Heart left ventricle (tissue), 16 donors: ENCODE measurements at regions not wholly inside any gene's neighbourhood (a gene's known extent, or its start where the extent isn't known, plus 50 kb on each side); places are given as distances from the start of the nearest gene placed in this dataset.
A peak's percentile ranks its signal among the peaks of the same experiment; 100 is the strongest.

Experiments used
- ATAC-seq, 4 donors: fragments of 200-7000 bp; cut with Tn5 transposase; one replicate each; pipeline ENCODE4 v1.9.1; 2020 to 2022; ENCODE audit warnings: moderate library complexity in 4 of 4, mild to moderate bottlenecking in 3 of 4, moderate number of reproducible peaks in 1 of 4
- DNase-seq, 5 donors: peaks; one replicate each; pipeline ENCODE4 v3.0.0-alpha.2; 2020
- H3K27ac ChIP-seq, 12 donors: fragments of 200-600 bp; sonication (generic) in 4 of 12; one replicate each; pipeline versions ENCODE4 v1.5.0 to v1.8.0; 2016 to 2022; ENCODE audit warnings: mild to moderate bottlenecking in 2 of 12
- H3K27me3 ChIP-seq, 9 donors: fragments of 200-600 bp; sonication (generic) in 2 of 9; one replicate each; pipeline versions ENCODE4 v1.5.1 to v1.8.0; 2016 to 2022; ENCODE audit warnings: mild to moderate bottlenecking in 3 of 9
- H3K36me3 ChIP-seq, 9 donors: fragments of 200-600 bp; sonication (generic) in 2 of 9; one replicate each; pipeline versions ENCODE4 v1.5.0 to v1.8.0; 2018 to 2022; ENCODE audit warnings: mild to moderate bottlenecking in 2 of 9
- H3K4me1 ChIP-seq, 12 donors: fragments of 200-600 bp; sonication (generic) in 4 of 12; one replicate each; pipeline versions ENCODE4 v1.5.0 to v1.8.0; 2016 to 2022; ENCODE audit warnings: mild to moderate bottlenecking in 3 of 12
- H3K4me3 ChIP-seq, 12 donors: fragments of 200-600 bp; sonication (generic) in 4 of 12; one replicate each; pipeline versions ENCODE4 v1.5.0 to v1.8.0; 2017 to 2022; ENCODE audit warnings: mild to moderate bottlenecking in 9 of 12, moderate library complexity in 4 of 12
- H3K9me3 ChIP-seq, 12 donors: fragments of 200-600 bp; sonication (generic) in 4 of 12; one replicate each; pipeline versions ENCODE4 v1.5.0 to v1.8.0; 2016 to 2022; ENCODE audit warnings: mild to moderate bottlenecking in 1 of 12
- CTCF ChIP-seq, 12 donors: fragments of 200-600 bp; sonication (generic) in 4 of 12; IDR thresholded peaks; one replicate each; pipeline versions ENCODE4 v1.5.0 to v1.8.0; 2018 to 2022; ENCODE audit warnings: antibody characterized with exemption in 12 of 12, mild to moderate bottlenecking in 5 of 12
- POLR2A ChIP-seq, 2 donors: fragments of 450-650 bp; IDR thresholded peaks; one replicate each; pipeline ENCODE4 v1.6.1; 2017; ENCODE audit warnings: antibody characterized with exemption in 2 of 2, mild to moderate bottlenecking in 2 of 2, moderate library complexity in 2 of 2
- WGBS, 4 donors: extraction: QIAGEN DNeasy Blood & Tissue Kit in 2 of 4; methylation state at CpG; one replicate each; pipeline versions ENCODE4 v1.1.5 to v1.1.7; 2013 to 2018; 5-methylcytosine and 5-hydroxymethylcytosine counted together
- intact Hi-C, 10 donors: fragments of 100-400 bp; cut with DNase I; formaldehyde crosslinking; loops; one replicate each; pipeline versions ENCODE4 v1.11.1 to v1.14.2; 2022
- donor health status: ischemic (EF 13 %, LVEDD 7.1; RV severe dilation, severe dysfunction).
- donor health status: healthy with polysubstance abuse.
- donor health status: DM: no; HTN: yes; CAD: no.
- donor health status: DM: no; HTN: no; CAD: no.
- donor health status: ischemic (EF 25% LVEDD 6.9; RV normal size, moderate dysfunction).
- donor health status: ischemic (EF 25% LVEDD 5.7; RV mildly dilated, moderate dysfunction).
- donor health status: healthy.
- donor health status: DM: yes; HTN: yes; CAD: no.
- donor health status: ischemic (EF 35%, LVEDD 5.7; RV mildly dilated, moderate dysfunction).
- donor health status: nonischemic (EF 11% LVEDD 7.7; RV severe dilation, severe dysfunction).
- donor health status: DM: yes; HTN: yes; CAD: no.
- donor health status: PGD.
- donor health status: ischemic (EF 29% LVEDD 5.4; RV normal size, mild dysfunction).
- donor health status: nonischemic (EF 23%, LVEDD 6.1; RV moderate dilation, normal function).

GRCh38 chr13:106238690-106239089 is 296.8 kb downstream of the EFNB2 start:
- Histone ChIP-seq H3K27ac (no peak overlapping the region), H3K9me3 (no peaks in the 10 kb centered on the region), H3K4me1 (no peaks in the 10 kb centered on the region), H3K36me3 (no peaks in the 10 kb centered on the region), H3K4me3 (no peak overlapping the region), H3K27me3 (peaks cover 0 to 7% (median 0%) of the 10 kb centered on the region in 9 donors)
- intact Hi-C loops, result no loop called here
- WGBS, 4 donors, result 87 to 92% (median 89%) methylated on average over 8 of the region's 8 CpGs
- TF ChIP-seq POLR2A (IDR thresholded peaks at IDR 0.05) (no peak), CTCF (IDR thresholded peaks at IDR 0.05) (no peak)
- ATAC-seq, result no peak
- no peak for DNase-seq

- peak in 1 of 5 donors; percentile 35 for DNase-seq
Observed at GRCh38 chr13:106234636-106235035, 300.8 kb downstream of the EFNB2 start.

GRCh38 chr13:106233134-106233735 is 302.2 kb downstream of the EFNB2 start:
- no peak overlapping the region for H3K27ac ChIP-seq
- H3K36me3 ChIP-seq, result no peaks in the 10 kb centered on the region
- H3K27me3 ChIP-seq, result peaks cover 0 to 7% (median 0%) of the 10 kb centered on the region in 9 donors
- H3K4me3 ChIP-seq, result no peak overlapping the region
- intact Hi-C loops, result no loop called here
- WGBS, 4 donors, result 79 to 94% (median 92%) methylated on average over 1 of the region's 1 CpG
- no peak for DNase-seq
- no peak for ATAC-seq
- peaks cover 0 to 6% (median 0%) of the 10 kb centered on the region in 12 donors for H3K4me1 ChIP-seq
- TF ChIP-seq POLR2A (IDR thresholded peaks at IDR 0.05), result no peak
- H3K9me3 ChIP-seq, result peaks cover 0 to 10% (median 0%) of the 10 kb centered on the region in 12 donors

More at GRCh38 chr13:106234636-106235035, 300.8 kb downstream of the EFNB2 start:
- WGBS, 4 donors, result 41 to 54% (median 45%) methylated on average over 8 to 9 of the region's 9 CpGs
- Histone ChIP-seq H3K27me3 (no peaks in the 10 kb centered on the region), H3K27ac (no peak overlapping the region), H3K36me3 (no peaks in the 10 kb centered on the region), H3K9me3 (peaks cover 0 to 10% (median 0%) of the 10 kb centered on the region in 12 donors), H3K4me1 (peaks cover 0 to 6% (median 0%) of the 10 kb centered on the region in 12 donors), H3K4me3 (no peak overlapping the region)
- intact Hi-C loops, result no loop called here
- peak in 3 of 4 donors; percentile 38 to 83 (median 44) for ATAC-seq
- TF ChIP-seq CTCF (IDR thresholded peaks at IDR 0.05) (no peak), POLR2A (IDR thresholded peaks at IDR 0.05) (no peak)

- H3K4me1 ChIP-seq, result peaks cover 0 to 6% (median 0%) of the 10 kb centered on the region in 12 donors
- no peaks in the 10 kb centered on the region for H3K36me3 ChIP-seq
- H3K27ac ChIP-seq, result no peak overlapping the region
- TF ChIP-seq POLR2A (IDR thresholded peaks at IDR 0.05) (no peak), CTCF (IDR thresholded peaks at IDR 0.05) (no peak)
- peaks cover 0 to 10% (median 0%) of the 10 kb centered on the region in 12 donors for H3K9me3 ChIP-seq
- no peak for DNase-seq
- peak; percentile 33 to 72 (median 62) for ATAC-seq
- intact Hi-C loops, result no loop called here
- 27 to 40% (median 35%) methylated on average over 3 of the region's 3 CpGs for WGBS, 4 donors
- H3K27me3 ChIP-seq, result peaks cover 0 to 13% (median 0%) of the 10 kb centered on the region in 9 donors
- H3K4me3 ChIP-seq, result no peak overlapping the region
Observed at GRCh38 chr13:106232681-106233080, 302.8 kb downstream of the EFNB2 start.
